ENCODE measurements at regions not wholly inside any gene's neighbourhood (a gene's known extent, or its start where the extent isn't known, plus 50 kb on each side); places are given as distances from the start of the nearest gene placed in this dataset.
"Not testable (repeated sequence)": the region's sequence is repeated elsewhere in the genome, so short reads cannot be mapped to it uniquely, and the experiment has no call there.

DNA sequence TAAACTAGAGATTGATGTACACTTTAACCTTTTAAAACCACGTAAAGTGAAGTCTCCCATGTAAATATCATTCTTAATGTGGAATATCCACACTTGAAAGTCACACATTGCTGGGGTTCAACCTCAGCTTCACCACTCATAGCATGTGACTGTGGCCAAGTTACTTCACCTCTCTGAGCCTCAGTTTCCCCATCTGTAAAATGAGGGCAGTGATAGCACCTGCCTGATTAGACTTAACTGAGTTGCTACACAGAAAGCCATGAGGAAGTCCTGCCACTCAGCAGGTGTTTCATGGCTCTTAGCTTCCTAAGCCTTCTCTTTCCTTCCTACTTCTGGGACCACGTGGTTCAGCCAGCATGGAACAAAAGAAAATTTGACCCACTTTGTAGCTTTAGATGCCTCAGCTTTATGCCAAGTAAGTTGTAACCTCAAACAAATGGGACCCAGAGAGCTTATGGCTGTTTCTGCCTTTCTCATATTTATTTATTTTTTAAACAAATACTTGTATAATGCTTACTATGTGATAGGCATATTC is 277.3 kb upstream of the KLF3 start:
- H3K4me3 ChIP-seq = no peak overlapping the region
- H3K27me3 ChIP-seq = no peaks in the 10 kb centered on the region
- H3K4me1 ChIP-seq = peaks cover 17 to 86% (median 52%) of the 10 kb centered on the region in 3 donors
- DNase-seq = no peak
- no peaks in the 10 kb centered on the region for H3K36me3 ChIP-seq
- 42 to 52% methylated on average over 2 of the region's 2 CpGs for WGBS, 2 donors
- peaks cover 0 to under 1% (median 0%) of the 10 kb centered on the region in 3 donors for H3K9me3 ChIP-seq
- peak overlapping the region; percentile 67 to 91 (median 82) for H3K27ac ChIP-seq
- TF ChIP-seq POLR2A (IDR thresholded peaks at IDR 0.05) (no peak), CTCF (IDR thresholded peaks at IDR 0.05) (no peak)
- intact Hi-C loops (cut with DNase I) = loop anchor here (10.0 kb wide), 1 partner anchor 62 kb away; no protein-coding TSS in a partner anchor

- TF ChIP-seq CTCF (IDR thresholded peaks at IDR 0.05) = no peak
- no peak for TF ChIP-seq POLR2A (IDR thresholded peaks at IDR 0.05)
- peak overlapping the region; percentile 57 to 91 (median 82) for H3K27ac ChIP-seq
- H3K27me3 ChIP-seq = no peaks in the 10 kb centered on the region
- DNase-seq = no peak
- no peaks in the 10 kb centered on the region for H3K36me3 ChIP-seq
- 30 to 31% methylated on average over 1 of the region's 1 CpG for WGBS, 2 donors
- peaks cover 0 to 6% (median 4%) of the 10 kb centered on the region in 3 donors for H3K9me3 ChIP-seq
- intact Hi-C loops (cut with DNase I) = loop anchor here (10.0 kb wide), 1 partner anchor 63 kb away; no protein-coding TSS in a partner anchor
- no peak overlapping the region for H3K4me3 ChIP-seq
- H3K4me1 ChIP-seq = peaks cover 17 to 81% (median 49%) of the 10 kb centered on the region in 3 donors
Measured at GRCh38 chr4:38387348-38387747, 276.7 kb upstream of the KLF3 start.

DNA sequence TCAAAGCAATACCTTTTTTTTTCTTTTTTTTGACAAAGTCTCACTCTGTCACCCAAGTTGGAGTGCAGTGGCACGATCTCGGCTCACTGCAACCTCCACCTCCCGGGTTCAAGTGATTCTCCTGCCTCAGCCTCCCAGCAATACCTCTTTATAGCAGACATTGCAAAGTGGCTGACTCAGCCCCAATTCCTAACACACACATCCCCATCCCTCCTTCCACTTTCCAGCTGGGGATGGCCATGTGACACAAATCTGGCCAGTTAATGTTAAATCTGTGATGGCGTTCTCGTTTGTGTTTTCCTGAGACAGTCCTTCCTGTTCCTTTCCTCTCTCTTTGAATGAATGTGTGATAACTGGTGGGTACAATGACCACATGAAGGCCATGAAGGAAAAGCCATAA is 276.2 kb upstream of the KLF3 start:
- Histone ChIP-seq H3K27me3 (no peaks in the 10 kb centered on the region), H3K4me1 (peaks cover 17 to 76% (median 45%) of the 10 kb centered on the region in 3 donors), H3K36me3 (no peaks in the 10 kb centered on the region), H3K27ac (peak overlapping the region in 3 of 4 donors; percentile 75 to 91 (median 89)), H3K4me3 (no peak overlapping the region), H3K9me3 (peaks cover 0 to 11% (median 9%) of the 10 kb centered on the region in 3 donors)
- intact Hi-C loops (cut with DNase I) = loop anchor here (10.0 kb wide), 1 partner anchor 63 kb away; no protein-coding TSS in a partner anchor
- DNase-seq = no peak
- 79 to 92% methylated on average over 5 of the region's 5 CpGs for WGBS, 2 donors
- TF ChIP-seq POLR2A (IDR thresholded peaks at IDR 0.05) (no peak), CTCF (IDR thresholded peaks at IDR 0.05) (no peak)

DNA sequence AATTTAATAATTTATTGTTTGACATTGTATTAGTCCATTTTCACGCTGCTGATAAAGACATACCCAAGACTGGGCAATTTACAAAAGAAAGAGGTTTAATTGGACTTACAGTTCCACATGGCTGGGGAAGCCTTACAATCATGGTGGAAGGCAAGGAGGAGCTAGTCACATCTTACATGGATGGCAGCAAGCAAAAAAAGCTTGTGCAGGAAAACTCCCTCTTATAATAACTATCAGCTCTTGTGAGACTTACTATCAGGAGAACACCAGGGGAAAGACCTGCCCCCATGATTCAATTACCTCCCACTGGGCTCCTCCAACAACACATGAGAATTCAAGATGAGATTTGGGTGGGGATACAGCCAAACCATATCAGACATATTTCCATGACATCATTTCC is 275.1 kb upstream of the KLF3 start:
- not testable (repeated sequence) for H3K4me3 ChIP-seq, H3K27me3 ChIP-seq, DNase-seq, H3K36me3 ChIP-seq
- peaks cover 12 to 65% (median 40%) of the 10 kb centered on the region in 3 donors for H3K4me1 ChIP-seq
- WGBS, 2 donors = 43 to 50% methylated on average over 1 of the region's 1 CpG
- peaks cover 0 to 13% (median 9%) of the 10 kb centered on the region in 3 donors for H3K9me3 ChIP-seq
- intact Hi-C loops (cut with DNase I) = loop anchor here (10.0 kb wide), 1 partner anchor 64 kb away; no protein-coding TSS in a partner anchor
- peak overlapping the region in 2 of 4 donors; percentile 67 to 77 for H3K27ac ChIP-seq

- Histone ChIP-seq H3K27ac (peak overlapping the region in 3 of 4 donors; percentile 28 to 77 (median 67)), H3K9me3 (peaks cover 0 to 13% (median 9%) of the 10 kb centered on the region in 3 donors), H3K27me3 (no peaks in the 10 kb centered on the region), H3K4me1 (peaks cover 13 to 44% (median 24%) of the 10 kb centered on the region in 3 donors), H3K36me3 (no peaks in the 10 kb centered on the region), H3K4me3 (no peak overlapping the region)
- intact Hi-C loops (cut with DNase I) = no loop called here
- no peak for DNase-seq
- TF ChIP-seq CTCF (IDR thresholded peaks at IDR 0.05) (no peak), POLR2A (IDR thresholded peaks at IDR 0.05) (no peak)
Measured at GRCh38 chr4:38390969-38391545, 272.9 kb upstream of the KLF3 start.
